ENCODE measurements at regions not wholly inside any gene's neighbourhood (a gene's known extent, or its start where the extent isn't known, plus 50 kb on each side); places are given as distances from the start of the nearest gene placed in this dataset.
"Not testable (repeated sequence)": the region's sequence is repeated elsewhere in the genome, so short reads cannot be mapped to it uniquely, and the experiment has no call there.

- H3K9me3 Mint-ChIP-seq: peaks cover 8% of the 10 kb centered on the region
- H3K36me3 Mint-ChIP-seq (ENCODE audit: low read depth): no peaks in the 10 kb centered on the region
- DNase-seq (no peak), ATAC-seq (no peak)
- no peaks in the 10 kb centered on the region for H3K27me3 Mint-ChIP-seq
- no peaks in the 10 kb centered on the region for H3K4me1 Mint-ChIP-seq
- H3K27ac Mint-ChIP-seq: no peak overlapping the region
- H3K4me3 Mint-ChIP-seq: no peak overlapping the region
These were observed 796.6 kb upstream of the GBE1 start for GRCh38 chr3:82558081-82558480.

- Mint-ChIP-seq H3K27ac (no peak overlapping the region), H3K4me1 (no peaks in the 10 kb centered on the region), H3K9me3 (peaks cover 8% of the 10 kb centered on the region), H3K27me3 (no peaks in the 10 kb centered on the region), H3K36me3 (ENCODE audit: low read depth) (no peaks in the 10 kb centered on the region), H3K4me3 (no peak overlapping the region)
- DNase-seq (no peak), ATAC-seq (no peak)
These were observed 794.7 kb upstream of the GBE1 start for GRCh38 chr3:82556113-82556512.

DNA sequence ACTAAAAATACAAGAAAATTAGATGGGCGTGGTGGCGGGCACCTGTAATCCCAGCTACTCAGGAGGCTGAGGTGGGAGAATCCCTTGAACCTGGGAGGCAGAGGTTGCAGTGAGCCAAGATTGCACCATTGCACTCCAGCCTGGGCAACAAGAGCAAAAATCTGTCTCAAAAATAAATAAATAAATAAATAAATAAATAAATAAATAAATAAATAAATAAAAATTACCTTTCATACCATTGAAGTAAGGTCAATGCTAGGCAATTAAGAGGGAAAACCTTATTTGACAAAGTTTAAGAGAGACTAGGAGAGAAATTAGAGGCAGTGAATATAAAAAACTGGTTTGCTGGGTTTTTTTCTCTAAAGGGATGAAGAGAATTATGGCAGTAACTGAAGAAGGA is 781.1 kb upstream of the GBE1 start:
- not testable (repeated sequence) for H3K36me3 Mint-ChIP-seq (ENCODE audit: low read depth); H3K4me3 Mint-ChIP-seq; H3K4me1 Mint-ChIP-seq; H3K27me3 Mint-ChIP-seq; ATAC-seq; H3K27ac Mint-ChIP-seq; H3K9me3 Mint-ChIP-seq; DNase-seq

DNA sequence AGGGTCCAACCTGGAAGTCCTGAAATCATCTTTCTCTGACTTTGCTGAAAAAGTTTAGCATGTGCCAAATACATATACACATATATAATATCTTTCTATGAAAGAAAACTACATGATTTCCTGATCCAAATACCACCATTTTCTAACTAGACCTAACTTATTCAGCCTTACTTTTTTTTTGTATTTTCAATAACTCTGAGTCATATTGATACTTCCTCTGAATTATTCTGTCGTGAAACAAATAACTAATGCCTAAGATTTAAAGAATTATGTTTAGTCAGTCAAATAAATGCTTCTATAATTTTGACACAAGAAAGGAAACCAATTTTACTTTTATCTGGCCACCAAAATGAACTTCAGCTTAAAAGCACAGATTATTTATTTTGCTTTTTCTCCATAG is 760.2 kb upstream of the GBE1 start:
- Mint-ChIP-seq H3K27me3 (no peaks in the 10 kb centered on the region), H3K27ac (no peak overlapping the region), H3K4me3 (no peak overlapping the region), H3K4me1 (no peaks in the 10 kb centered on the region), H3K36me3 (ENCODE audit: low read depth) (no peaks in the 10 kb centered on the region), H3K9me3 (peaks cover 13% of the 10 kb centered on the region)
- DNase-seq (no peak), ATAC-seq (no peak)

DNA sequence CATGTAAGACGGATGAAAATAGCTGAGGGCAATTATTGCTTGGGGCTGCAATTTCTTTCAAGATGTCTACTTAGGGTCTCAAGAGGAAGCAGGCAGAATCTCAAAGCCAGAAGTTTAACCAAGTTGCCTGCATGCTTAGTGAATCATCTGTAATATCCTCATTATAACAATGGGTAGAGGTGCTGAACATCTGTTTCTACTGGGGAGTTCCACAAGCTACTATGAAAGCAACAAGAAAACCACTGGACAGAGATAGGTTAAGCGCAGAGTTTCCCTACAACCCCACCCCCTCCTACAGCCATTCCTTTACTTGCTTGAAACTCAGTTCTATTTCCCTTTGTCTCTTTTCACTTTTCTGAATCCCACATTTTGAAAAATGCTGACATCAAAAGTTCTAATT is 759.4 kb upstream of the GBE1 start:
- no peak overlapping the region for H3K4me3 Mint-ChIP-seq
- peaks cover 19% of the 10 kb centered on the region for H3K9me3 Mint-ChIP-seq
- no peak overlapping the region for H3K27ac Mint-ChIP-seq
- ATAC-seq (no peak), DNase-seq (no peak)
- H3K27me3 Mint-ChIP-seq: no peaks in the 10 kb centered on the region
- no peaks in the 10 kb centered on the region for H3K4me1 Mint-ChIP-seq
- no peaks in the 10 kb centered on the region for H3K36me3 Mint-ChIP-seq (ENCODE audit: low read depth)

DNA sequence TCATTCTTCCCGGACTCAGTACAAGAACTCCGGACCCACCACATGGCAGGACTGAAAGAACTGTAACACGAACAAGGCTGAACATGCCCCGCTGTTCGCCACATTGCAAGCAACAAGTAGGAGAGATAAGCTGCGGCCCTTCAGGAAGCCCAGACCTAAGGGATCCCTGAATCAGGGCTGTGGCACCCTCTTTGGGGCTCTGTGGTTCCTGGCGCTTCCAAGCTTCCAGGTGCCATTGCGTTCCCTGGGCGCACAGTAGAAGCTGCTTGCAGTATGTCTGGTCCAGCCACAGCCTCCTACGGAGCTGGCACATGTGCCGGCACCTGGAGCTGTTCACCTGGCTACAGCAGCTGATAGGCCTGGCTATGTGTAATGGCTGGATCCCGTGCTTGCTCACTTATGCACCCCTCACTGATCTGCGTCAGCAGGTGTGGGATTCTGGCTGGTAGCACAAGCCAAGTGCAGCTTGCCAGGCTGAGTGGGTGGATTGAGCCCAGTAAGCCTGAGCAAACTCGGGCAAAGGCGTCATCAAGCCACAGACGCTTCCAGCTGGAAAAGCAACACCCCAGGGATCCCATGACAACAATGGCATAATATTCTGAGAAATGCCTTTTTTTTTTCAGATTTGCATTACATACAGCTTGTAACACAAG is 748.6 kb upstream of the GBE1 start:
- H3K27ac Mint-ChIP-seq: no peak overlapping the region
- H3K36me3 Mint-ChIP-seq (ENCODE audit: low read depth): no peaks in the 10 kb centered on the region
- H3K4me3 Mint-ChIP-seq: no peak overlapping the region
- H3K4me1 Mint-ChIP-seq: no peaks in the 10 kb centered on the region
- DNase-seq (no peak), ATAC-seq (no peak)
- H3K9me3 Mint-ChIP-seq: no peaks in the 10 kb centered on the region
- H3K27me3 Mint-ChIP-seq: no peaks in the 10 kb centered on the region

DNA sequence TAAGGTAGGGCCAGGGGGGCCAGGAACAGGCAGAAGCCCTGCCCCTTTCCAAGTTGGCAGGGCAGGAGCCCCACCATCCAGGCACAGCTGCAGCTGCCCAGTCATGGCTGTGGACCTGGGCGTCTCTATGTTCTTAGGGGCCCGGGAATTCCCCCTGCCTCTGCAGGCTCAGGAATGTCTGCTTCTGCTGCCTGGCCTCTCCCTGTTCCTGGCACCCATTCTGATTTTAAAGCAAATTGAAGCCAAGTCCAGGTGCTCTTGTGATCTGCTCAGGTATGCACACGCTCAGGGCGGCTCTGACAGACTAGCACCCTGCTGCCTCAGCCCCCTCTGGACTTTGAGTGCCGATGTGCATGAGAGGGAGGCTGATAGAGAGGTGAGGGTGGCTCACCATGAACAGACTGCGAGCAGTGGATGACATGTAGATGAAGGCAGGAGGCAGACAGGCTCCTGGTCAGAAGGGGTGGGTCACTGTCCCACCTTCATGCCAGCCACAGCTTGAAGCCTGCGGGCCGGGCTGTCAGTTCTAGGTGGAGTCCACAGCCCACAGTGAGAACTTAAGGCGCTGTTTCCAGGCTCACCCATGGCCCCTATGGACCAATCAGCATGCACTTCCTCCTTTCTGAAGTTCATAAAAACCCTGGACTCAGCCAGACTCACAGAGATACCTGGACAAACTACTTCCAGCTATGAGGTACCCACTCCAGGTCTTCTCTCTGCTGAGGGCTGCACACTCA is 747.8 kb upstream of the GBE1 start:
- DNase-seq: no peak
- no peaks in the 10 kb centered on the region for H3K27me3 Mint-ChIP-seq

DNA sequence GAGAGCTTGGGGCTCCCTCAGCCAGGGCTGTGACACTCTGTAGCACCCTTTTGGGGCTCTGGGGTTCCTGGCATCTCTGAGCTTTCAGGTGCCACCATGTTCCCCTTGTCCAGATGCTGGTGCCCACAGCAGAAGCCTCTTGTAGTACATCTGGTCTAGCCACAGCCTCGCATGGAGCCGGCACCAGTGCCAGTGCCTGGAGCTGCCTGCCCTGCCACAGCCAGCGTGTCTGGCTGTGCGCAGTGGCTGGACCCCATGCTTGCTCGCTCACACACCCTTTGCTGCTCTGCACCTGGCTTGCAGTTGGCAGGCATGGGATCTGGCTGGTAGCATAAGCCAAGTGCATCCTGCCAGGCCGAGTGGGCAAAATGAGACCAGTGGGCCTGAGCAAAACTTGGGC is 744.8 kb upstream of the GBE1 start:
- Mint-ChIP-seq H3K9me3 (peaks cover 5% of the 10 kb centered on the region), H3K4me1 (no peaks in the 10 kb centered on the region), H3K27me3 (no peaks in the 10 kb centered on the region), H3K4me3 (no peak overlapping the region), H3K36me3 (ENCODE audit: low read depth) (no peaks in the 10 kb centered on the region), H3K27ac (no peak overlapping the region)
- ATAC-seq: no peak
- DNase-seq: no peak

More for the DNA sequence above, 747.8 kb upstream of the GBE1 start:
- H3K4me3 Mint-ChIP-seq: no peak overlapping the region
- no peaks in the 10 kb centered on the region for H3K9me3 Mint-ChIP-seq
- H3K27ac Mint-ChIP-seq: no peak overlapping the region
- no peaks in the 10 kb centered on the region for H3K4me1 Mint-ChIP-seq
- no peaks in the 10 kb centered on the region for H3K36me3 Mint-ChIP-seq (ENCODE audit: low read depth)
- ATAC-seq: no peak

DNA sequence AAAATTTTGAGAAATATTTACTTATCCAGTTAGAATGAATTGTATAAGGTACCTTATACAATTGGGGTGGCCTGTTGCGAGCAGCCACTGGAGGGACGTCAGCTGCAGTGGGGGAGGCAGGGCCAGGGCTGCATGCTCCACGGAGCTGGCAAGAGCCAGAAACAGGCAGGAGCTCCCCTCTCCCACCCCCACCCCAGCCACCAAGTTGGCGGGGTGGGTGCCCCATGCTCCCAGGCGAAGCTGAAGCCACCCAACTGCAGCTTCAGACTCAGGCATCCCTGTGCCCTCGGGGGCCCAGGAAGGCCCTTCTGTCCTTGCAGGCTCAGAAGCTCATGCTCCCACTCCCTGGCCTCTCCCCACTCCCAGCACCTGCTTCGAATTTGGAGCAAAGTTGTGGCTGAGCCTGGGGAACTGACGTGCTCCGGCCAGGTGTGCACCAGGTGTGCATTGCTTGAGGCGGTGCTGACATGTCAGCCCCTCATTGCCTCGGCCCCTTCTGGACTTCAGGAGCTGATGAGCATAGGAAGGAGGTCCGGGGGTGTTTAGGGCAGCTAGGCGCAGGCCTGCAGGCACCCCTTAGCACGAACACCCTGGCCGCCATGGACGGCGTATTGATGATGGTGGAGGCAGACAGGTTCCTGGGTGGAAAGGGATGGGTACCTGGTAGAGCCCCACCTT is 743.8 kb upstream of the GBE1 start:
- DNase-seq: no peak
- Mint-ChIP-seq H3K9me3 (peaks cover 10% of the 10 kb centered on the region), H3K27ac (no peak overlapping the region), H3K4me1 (no peaks in the 10 kb centered on the region), H3K4me3 (no peak overlapping the region), H3K36me3 (ENCODE audit: low read depth) (no peaks in the 10 kb centered on the region), H3K27me3 (no peaks in the 10 kb centered on the region)
- peak; percentile 28 for ATAC-seq

DNA sequence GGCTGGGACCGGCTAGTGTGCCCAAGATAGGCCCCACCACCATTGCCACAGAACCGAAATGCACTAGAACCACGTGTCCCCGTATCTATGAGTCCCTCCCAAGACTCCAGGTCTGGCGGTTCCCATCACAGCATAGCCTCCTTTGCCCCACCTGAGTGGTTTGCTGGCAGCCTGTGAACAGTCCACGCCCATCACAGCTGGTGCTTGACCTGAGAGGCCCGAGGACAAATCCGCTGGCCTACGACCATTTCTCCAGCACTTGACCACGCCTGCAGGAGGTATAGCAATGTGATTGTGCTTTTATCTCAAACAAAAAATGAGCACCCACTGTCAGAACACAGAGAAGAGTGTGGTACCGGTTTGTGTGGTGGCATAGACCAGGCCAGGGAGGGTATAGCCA is 736.7 kb upstream of the GBE1 start:
- Mint-ChIP-seq H3K4me1 (no peaks in the 10 kb centered on the region), H3K4me3 (no peak overlapping the region), H3K36me3 (ENCODE audit: low read depth) (no peaks in the 10 kb centered on the region), H3K27ac (no peak overlapping the region), H3K27me3 (no peaks in the 10 kb centered on the region), H3K9me3 (peaks cover 21% of the 10 kb centered on the region)
- DNase-seq (no peak), ATAC-seq (no peak)

- Mint-ChIP-seq H3K4me3 (no peak overlapping the region), H3K27ac (no peak overlapping the region), H3K9me3 (peaks cover 16% of the 10 kb centered on the region), H3K4me1 (no peaks in the 10 kb centered on the region), H3K36me3 (ENCODE audit: low read depth) (no peaks in the 10 kb centered on the region), H3K27me3 (no peaks in the 10 kb centered on the region)
- no peak for DNase-seq
- ATAC-seq: no peak
These were observed 735.6 kb upstream of the GBE1 start for GRCh38 chr3:82496890-82497560.

DNA sequence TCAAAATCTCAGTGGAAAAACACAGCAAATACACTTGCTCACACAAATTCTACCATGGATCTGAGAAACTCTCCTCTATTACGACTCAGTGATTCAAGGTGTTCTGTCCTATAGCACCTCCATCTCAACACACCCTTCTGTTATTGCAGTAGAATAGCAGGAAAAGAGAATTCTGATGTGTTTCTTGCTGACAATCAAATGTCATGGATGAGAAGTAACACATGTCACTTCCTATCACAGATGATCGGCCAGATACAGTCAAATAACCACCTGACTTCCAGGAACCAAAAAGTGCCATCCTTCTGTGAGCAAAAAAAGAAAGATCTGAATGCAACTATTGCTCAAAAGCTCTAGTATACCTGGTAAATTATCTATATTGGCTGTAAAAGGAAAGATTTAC is 734.2 kb upstream of the GBE1 start:
- Mint-ChIP-seq H3K36me3 (ENCODE audit: low read depth) (no peaks in the 10 kb centered on the region), H3K4me3 (no peak overlapping the region), H3K9me3 (peaks cover 13% of the 10 kb centered on the region), H3K27me3 (no peaks in the 10 kb centered on the region), H3K27ac (no peak overlapping the region), H3K4me1 (no peaks in the 10 kb centered on the region)
- no peak for ATAC-seq
- no peak for DNase-seq

- DNase-seq (no peak), ATAC-seq (no peak)
- Mint-ChIP-seq H3K4me1 (no peaks in the 10 kb centered on the region), H3K9me3 (peaks cover 15% of the 10 kb centered on the region), H3K27me3 (no peaks in the 10 kb centered on the region), H3K36me3 (ENCODE audit: low read depth) (no peaks in the 10 kb centered on the region), H3K4me3 (no peak overlapping the region), H3K27ac (no peak overlapping the region)
These were observed 733.6 kb upstream of the GBE1 start for GRCh38 chr3:82494977-82495489.

- DNase-seq (no peak), ATAC-seq (no peak)
- Mint-ChIP-seq H3K9me3 (peaks cover 15% of the 10 kb centered on the region), H3K27ac (no peak overlapping the region), H3K4me3 (no peak overlapping the region), H3K4me1 (no peaks in the 10 kb centered on the region), H3K27me3 (no peaks in the 10 kb centered on the region), H3K36me3 (ENCODE audit: low read depth) (no peaks in the 10 kb centered on the region)
These were observed 732.4 kb upstream of the GBE1 start for GRCh38 chr3:82493858-82494257.

- ATAC-seq (no peak), DNase-seq (no peak)
- Mint-ChIP-seq H3K4me3 (no peak overlapping the region), H3K4me1 (no peaks in the 10 kb centered on the region), H3K9me3 (peaks cover 6% of the 10 kb centered on the region), H3K27me3 (no peaks in the 10 kb centered on the region), H3K27ac (no peak overlapping the region), H3K36me3 (ENCODE audit: low read depth) (no peaks in the 10 kb centered on the region)
These were observed 713.9 kb upstream of the GBE1 start for GRCh38 chr3:82475306-82475705.
